HK-2 (cell line): ENCODE measurements at regions not wholly inside any gene's neighbourhood (a gene's known extent, or its start where the extent isn't known, plus 50 kb on each side); places are given as distances from the start of the nearest gene placed in this dataset.
"Not testable (repeated sequence)": the region's sequence is repeated elsewhere in the genome, so short reads cannot be mapped to it uniquely, and the experiment has no call there.

Source experiments
- DNase-seq: peaks from one replicate; pipeline ENCODE4 v3.0.0-alpha.2; 2018; ENCODE audit not compliant: unreplicated experiment

- no peak for DNase-seq
These were observed 101.8 kb downstream of the RPLP1 start for GRCh38 chr15:69554279-69554961.

GRCh38 chr15:69555080-69555479 is 102.5 kb downstream of the RPLP1 start:
- DNase-seq, result no peak

- DNase-seq, result no peak
These were observed 103.7 kb downstream of the RPLP1 start for GRCh38 chr15:69556344-69556743.

- DNase-seq, result peak; percentile 38
These were observed 104.5 kb downstream of the RPLP1 start for GRCh38 chr15:69557020-69557706.

- DNase-seq, result no peak
These were observed 105.2 kb downstream of the RPLP1 start for GRCh38 chr15:69557707-69558409.

- no peak for DNase-seq
These were observed 107.0 kb downstream of the RPLP1 start for GRCh38 chr15:69559440-69560190.

- DNase-seq, result no peak
These were observed 108.6 kb downstream of the RPLP1 start for GRCh38 chr15:69561071-69561784.

GRCh38 chr15:69562116-69562515 is 109.5 kb downstream of the RPLP1 start:
- DNase-seq, result no peak

GRCh38 chr15:69562564-69562963 is 109.9 kb downstream of the RPLP1 start:
- DNase-seq, result no peak

- no peak for DNase-seq
These were observed 112.5 kb downstream of the RPLP1 start for GRCh38 chr15:69565066-69565655.

- DNase-seq, result not testable (repeated sequence)
These were observed 114.7 kb downstream of the RPLP1 start for GRCh38 chr15:69567238-69567760.

GRCh38 chr15:69568173-69569009 is 115.8 kb downstream of the RPLP1 start:
- DNase-seq, result no peak

- no peak for DNase-seq
These were observed 117.8 kb downstream of the RPLP1 start for GRCh38 chr15:69570454-69570853.

GRCh38 chr15:69570997-69571396 is 118.4 kb downstream of the RPLP1 start:
- DNase-seq, result no peak

- not testable (repeated sequence) for DNase-seq
These were observed 120.7 kb downstream of the RPLP1 start for GRCh38 chr15:69573278-69573677.

GRCh38 chr15:69573815-69574475 is 121.3 kb downstream of the RPLP1 start:
- DNase-seq, result no peak

GRCh38 chr15:69574506-69574905 is 121.9 kb downstream of the RPLP1 start:
- DNase-seq, result no peak

GRCh38 chr15:69575387-69575786 is 122.8 kb downstream of the RPLP1 start:
- no peak for DNase-seq

- peak; percentile 11 for DNase-seq
These were observed 123.5 kb downstream of the RPLP1 start for GRCh38 chr15:69576035-69576526.
